ENCODE measurements at regions not wholly inside any gene's neighbourhood (a gene's known extent, or its start where the extent isn't known, plus 50 kb on each side); places are given as distances from the start of the nearest gene placed in this dataset.
"Not testable (repeated sequence)": the region's sequence is repeated elsewhere in the genome, so short reads cannot be mapped to it uniquely, and the experiment has no call there.

DNA sequence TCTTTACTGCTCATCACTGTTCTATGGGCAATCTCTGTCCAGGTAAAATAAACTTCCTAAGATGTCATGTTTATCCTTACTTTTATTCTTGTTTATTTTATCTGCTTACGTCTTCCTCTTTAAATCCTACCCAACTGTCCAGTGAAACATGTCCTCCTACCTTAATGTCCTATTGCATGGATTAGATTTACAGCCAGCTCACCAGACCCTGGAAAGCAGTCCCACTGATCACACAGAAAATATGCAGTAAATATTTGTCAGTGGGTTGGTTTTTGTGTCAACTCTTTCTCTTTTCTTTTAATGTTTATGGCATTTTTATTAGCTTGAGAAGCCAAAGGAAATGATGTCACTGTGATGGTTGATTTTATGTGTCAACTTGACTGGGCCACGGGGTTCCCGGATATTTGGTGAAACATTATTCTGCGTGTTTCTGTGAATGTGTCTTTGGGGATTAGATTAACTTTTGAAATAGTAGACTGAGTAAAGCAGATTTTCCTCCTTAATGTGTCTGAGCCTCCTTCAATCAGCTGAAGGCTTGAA, 258.3 kb downstream of the SRGAP2C start:
- FAIRE-seq, result no peak
- TF ChIP-seq POLR2A (IDR thresholded peaks at IDR 0.05; ENCODE audit: low read depth, low read length), result no peak
- no peak for TF ChIP-seq POLR2AphosphoS5 (IDR thresholded peaks at IDR 0.05; ENCODE audit: low read depth, low read length)
- no peak for TF ChIP-seq TAF1 (IDR thresholded peaks at IDR 0.05; ENCODE audit: borderline replicate concordance, low read depth, low read length)
- no peak for DNase-seq (ENCODE audit: insufficient read length)

DNA sequence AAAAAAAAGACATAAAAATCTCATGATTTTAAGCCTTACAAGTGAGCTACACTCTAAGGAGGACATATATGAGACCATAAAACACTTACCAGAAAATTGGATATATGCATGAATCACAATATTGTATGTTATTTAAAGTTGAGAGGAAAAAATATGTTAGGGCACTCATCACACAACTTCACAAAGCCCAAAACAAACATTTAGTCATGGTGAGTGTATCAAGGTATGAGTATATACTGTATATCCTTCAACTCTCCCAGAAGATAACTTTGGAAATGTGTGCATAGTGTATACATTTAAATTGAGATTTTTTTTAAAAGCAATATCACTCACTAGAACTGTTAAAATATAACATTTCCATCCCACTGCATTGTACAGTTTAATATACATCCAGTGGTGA, 259.3 kb downstream of the SRGAP2C start:
- DNase-seq (ENCODE audit: insufficient read length) (no peak), FAIRE-seq (no peak)
- TF ChIP-seq POLR2AphosphoS5 (IDR thresholded peaks at IDR 0.05; ENCODE audit: low read depth, low read length) (no peak), TAF1 (IDR thresholded peaks at IDR 0.05; ENCODE audit: borderline replicate concordance, low read depth, low read length) (no peak)

DNA sequence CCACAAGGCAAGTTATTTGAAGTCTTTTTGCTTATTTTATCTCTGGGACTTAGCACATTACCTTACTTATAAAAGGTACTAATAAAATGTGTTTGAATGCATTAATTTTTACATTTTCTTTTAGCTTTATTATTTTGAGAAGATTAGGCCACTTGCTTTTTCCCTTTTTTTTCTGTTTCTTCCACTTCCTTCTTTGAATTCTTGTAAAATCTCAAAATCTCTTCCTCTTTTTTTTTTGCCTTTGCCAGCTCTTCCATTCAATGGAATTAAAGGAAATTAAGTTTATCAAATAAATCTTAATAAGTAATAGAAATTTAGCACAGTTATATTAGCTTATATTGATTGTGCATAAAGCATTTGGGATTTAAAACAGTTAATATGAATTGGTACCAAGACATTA, 260.9 kb downstream of the SRGAP2C start:
- DNase-seq (ENCODE audit: insufficient read length) (no peak), FAIRE-seq (no peak)
- TF ChIP-seq POLR2AphosphoS5 (IDR thresholded peaks at IDR 0.05; ENCODE audit: low read depth, low read length) (no peak), TAF1 (IDR thresholded peaks at IDR 0.05; ENCODE audit: borderline replicate concordance, low read depth, low read length) (no peak), POLR2A (IDR thresholded peaks at IDR 0.05; ENCODE audit: low read depth, low read length) (no peak)

DNA sequence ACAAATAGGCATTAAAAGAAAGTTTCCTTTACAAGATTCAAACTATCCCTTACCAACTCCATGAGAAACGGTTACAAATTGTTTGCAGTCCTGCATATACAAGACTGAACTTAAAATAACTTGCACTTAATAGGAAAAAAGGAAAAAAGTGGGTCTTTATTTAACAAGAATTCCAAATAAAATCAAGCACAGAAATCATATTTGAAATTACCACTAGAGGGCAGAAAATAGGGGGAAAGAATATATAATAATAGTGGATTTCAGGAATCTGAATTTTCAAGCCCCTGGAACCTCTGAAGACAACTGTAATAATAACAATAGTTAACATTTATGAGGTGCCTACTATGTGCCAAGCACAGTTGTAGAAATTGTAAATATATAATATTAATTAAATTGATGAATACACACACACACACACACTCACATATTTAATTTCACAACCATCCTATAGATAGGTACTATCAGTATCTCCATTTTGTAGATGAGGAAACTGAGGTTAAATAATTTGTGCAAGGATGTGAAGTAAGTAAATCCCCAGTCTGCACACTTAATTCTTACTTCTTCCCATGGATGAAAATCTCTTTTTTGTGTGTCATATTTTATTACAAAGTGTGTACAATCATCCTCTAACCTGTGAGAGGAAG, 262.6 kb downstream of the SRGAP2C start:
- not testable (repeated sequence) for DNase-seq (ENCODE audit: insufficient read length); FAIRE-seq

DNA sequence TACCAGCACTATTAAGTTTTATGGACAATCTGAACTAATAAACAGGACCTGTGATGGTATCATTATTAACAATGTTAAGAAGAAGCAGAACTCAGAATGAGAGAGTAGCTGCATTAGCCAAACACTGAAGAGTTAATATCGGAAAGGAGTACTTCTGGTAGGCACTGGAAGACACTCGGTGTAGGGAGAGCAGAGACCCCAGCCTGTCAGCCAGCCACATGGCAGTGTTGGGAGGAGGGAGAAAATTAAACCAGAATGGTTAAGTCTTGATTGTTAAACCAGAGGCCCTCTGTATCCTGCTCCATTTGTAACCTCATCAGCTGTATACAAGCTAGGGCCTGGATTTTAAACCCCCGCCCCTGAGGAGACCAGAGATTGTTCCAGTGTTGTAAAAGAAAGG, 263.3 kb downstream of the SRGAP2C start:
- not testable (repeated sequence) for FAIRE-seq; DNase-seq (ENCODE audit: insufficient read length)

DNA sequence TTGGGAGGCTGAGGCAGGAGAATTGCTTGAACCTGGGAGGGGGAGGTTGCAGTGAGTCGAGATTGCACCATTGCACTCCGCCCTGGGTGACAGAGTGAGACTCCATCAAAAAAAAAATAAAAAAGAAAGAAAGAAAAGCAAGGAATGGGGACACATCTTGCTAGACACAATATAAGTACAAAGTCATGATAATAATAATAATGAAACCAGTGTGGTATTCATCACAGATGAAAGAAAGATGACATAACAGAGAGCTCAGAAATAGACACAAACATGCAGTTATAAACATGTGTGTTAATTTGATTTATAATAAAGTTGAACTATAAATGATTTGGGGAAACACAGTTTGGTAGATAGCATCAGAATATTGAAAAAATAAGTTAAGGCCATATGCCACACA, 264.1 kb downstream of the SRGAP2C start:
- TF ChIP-seq POLR2A (IDR thresholded peaks at IDR 0.05; ENCODE audit: low read depth, low read length) (no peak), TAF1 (IDR thresholded peaks at IDR 0.05; ENCODE audit: borderline replicate concordance, low read depth, low read length) (no peak), POLR2AphosphoS5 (IDR thresholded peaks at IDR 0.05; ENCODE audit: low read depth, low read length) (no peak)
- DNase-seq (ENCODE audit: insufficient read length) (no peak), FAIRE-seq (no peak)

DNA sequence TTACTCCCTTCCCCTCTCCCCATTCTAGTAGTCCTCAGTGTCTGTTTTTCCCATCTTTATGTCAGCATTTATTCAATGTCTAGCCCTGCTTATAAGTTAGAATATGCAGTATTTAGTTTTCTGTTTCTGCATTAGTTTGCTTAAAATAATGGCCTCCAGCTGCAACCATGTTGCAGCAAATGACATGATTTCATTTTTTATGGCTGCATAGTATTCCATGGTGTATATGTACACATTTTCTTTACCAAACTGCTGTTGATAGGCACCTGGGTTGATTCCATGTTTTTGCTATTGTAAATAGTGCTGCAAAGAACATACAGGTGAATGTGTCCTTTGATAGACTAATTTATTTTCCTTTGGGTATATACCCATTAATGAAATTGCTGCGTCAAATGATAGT, 267.7 kb downstream of the SRGAP2C start:
- TF ChIP-seq POLR2AphosphoS5 (IDR thresholded peaks at IDR 0.05; ENCODE audit: low read depth, low read length) (no peak), POLR2A (IDR thresholded peaks at IDR 0.05; ENCODE audit: low read depth, low read length) (no peak), TAF1 (IDR thresholded peaks at IDR 0.05; ENCODE audit: borderline replicate concordance, low read depth, low read length) (no peak)
- FAIRE-seq, result no peak

DNA sequence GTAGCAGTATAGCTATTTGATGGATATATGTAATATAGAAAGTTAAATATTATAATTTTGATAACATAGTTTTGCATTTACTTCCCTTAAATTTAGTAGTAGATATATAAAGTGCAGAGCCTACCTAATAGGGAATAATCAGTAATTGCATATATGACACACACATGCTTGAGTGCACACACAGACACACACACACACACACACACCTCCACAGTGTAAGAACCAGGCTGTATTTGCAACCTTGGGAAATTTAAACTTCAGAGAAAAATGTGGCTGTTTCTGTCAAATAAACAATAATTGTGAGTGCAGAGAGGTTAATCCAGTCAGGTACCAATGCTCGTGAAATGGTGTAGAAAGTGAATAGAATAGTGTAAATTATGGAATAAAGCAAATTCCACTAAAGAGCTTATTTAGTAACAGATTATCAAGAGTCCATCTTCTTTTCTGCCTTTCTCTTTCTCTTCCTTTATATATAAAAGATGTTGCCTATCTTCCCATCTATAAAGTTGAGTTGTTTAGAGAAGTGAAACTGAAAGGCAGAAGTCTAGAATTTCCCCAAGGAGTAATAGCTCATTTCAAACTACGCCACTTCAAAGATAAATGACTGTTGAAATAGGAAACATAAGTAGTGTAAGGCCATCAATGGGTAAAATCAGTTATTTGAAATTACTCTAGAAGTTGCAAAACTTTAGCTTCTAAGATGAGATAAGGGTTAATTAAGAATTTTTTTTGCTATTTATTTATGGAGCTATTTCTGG, 273.7 kb downstream of the SRGAP2C start:
- DNase-seq (ENCODE audit: insufficient read length), result no peak
- FAIRE-seq, result peak; percentile 74
- TF ChIP-seq POLR2AphosphoS5 (IDR thresholded peaks at IDR 0.05; ENCODE audit: low read depth, low read length) (no peak), POLR2A (IDR thresholded peaks at IDR 0.05; ENCODE audit: low read depth, low read length) (no peak), TAF1 (IDR thresholded peaks at IDR 0.05; ENCODE audit: borderline replicate concordance, low read depth, low read length) (no peak)

More for the DNA sequence above, 267.7 kb downstream of the SRGAP2C start:
- no peak for DNase-seq (ENCODE audit: insufficient read length)

DNA sequence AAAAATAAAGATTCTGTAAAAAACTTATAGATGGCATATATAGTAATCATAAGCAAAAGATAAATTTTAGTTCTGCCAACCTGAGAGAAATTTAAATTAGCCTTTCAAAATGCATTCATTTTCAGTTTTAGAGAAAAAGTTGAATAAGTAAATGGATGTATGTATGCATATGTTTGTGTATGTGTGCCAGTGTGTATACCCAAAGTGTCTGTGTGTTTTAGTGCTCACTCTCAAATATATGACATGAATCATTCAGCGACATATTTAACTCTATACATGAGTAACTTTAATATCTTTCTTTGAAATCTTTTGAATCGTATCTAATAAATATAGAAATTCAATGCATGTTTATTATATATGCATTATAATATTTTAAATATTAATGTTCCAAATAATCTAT, 274.5 kb downstream of the SRGAP2C start:
- no peak for FAIRE-seq
- DNase-seq (ENCODE audit: insufficient read length), result no peak
- TF ChIP-seq TAF1 (IDR thresholded peaks at IDR 0.05; ENCODE audit: borderline replicate concordance, low read depth, low read length) (no peak), POLR2AphosphoS5 (IDR thresholded peaks at IDR 0.05; ENCODE audit: low read depth, low read length) (no peak), POLR2A (IDR thresholded peaks at IDR 0.05; ENCODE audit: low read depth, low read length) (no peak)

DNA sequence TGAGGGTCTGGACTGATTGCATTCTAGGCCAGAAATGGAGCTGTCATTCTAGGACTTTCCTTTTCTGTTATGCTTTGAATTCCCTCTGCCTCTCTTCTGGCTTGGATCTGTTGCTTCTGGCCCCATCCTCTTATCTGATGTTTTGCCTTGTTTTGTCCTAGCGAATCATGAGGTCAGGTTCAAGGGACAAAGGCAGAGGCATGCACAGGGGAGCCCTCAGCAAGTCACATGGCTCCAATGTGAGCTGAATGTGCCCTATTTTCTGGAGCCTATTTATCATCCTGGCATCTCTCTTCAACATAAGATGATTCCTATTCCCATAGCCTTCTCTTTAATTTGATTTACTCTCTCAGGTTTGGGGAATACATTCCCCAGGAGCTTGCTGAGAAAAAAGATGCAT, 284.6 kb downstream of the SRGAP2C start:
- not testable (repeated sequence) for FAIRE-seq; DNase-seq (ENCODE audit: insufficient read length)

DNA sequence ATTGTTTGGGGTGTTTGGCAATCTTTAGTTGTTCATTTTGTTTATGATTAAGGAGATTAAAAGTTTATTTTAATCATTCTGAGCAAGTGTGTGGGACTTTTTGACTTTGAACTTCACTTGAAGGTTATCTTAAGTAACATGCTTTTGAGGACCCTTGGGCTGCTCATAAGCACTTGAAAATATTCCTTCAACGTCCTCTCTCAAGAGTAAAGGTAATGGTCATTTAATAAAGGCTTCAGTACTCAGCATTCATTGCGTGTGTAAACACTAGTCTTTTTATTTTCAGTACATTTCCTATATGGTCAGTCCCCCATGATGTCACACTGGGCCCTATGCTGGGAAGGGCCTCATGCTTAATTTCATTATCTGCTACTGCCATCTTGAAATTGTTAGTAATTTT, 285.6 kb downstream of the SRGAP2C start:
- FAIRE-seq; DNase-seq (ENCODE audit: insufficient read length): not testable (repeated sequence)

DNA sequence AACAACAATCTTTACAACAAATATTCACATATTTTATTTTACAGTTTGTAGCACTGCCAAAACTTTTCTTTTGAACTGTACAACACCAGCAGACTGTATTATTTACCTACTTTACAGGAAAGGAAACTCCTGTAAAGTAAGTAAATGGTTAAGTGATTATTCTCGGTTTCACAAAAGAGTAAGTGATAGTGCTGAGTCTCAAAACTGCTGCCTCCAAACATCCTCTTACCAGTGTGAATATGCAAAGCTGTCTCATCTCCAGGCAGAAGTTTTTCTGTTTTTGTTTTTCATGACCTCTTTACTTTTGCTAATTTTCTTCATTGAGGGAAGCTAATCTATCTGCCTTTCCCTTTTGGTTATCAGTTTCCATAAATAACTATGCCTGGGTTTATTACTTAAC, 286.7 kb downstream of the SRGAP2C start:
- TF ChIP-seq POLR2AphosphoS5 (IDR thresholded peaks at IDR 0.05; ENCODE audit: low read depth, low read length) (no peak), TAF1 (IDR thresholded peaks at IDR 0.05; ENCODE audit: borderline replicate concordance, low read depth, low read length) (no peak), POLR2A (IDR thresholded peaks at IDR 0.05; ENCODE audit: low read depth, low read length) (no peak)
- DNase-seq (ENCODE audit: insufficient read length) (no peak), FAIRE-seq (no peak)

DNA sequence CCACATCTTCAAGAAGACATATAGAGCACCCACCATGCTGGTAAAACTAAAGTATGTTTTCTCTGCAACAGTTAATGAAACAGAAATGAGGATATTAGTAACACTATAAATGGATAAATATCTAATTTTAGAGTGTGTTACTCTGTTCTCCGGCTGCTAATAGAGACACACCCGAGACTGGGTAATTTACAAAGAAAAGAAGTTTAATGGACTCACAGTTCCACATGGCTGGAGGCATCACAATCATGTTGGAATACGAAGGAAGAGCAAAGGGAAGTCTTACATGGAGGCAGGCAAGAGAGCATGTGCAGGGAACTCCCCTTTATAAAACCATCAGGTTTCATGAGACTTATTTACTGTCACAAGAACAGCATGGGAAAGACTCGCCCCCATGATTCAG, 287.2 kb downstream of the SRGAP2C start:
- no peak for DNase-seq (ENCODE audit: insufficient read length)
- TF ChIP-seq TAF1 (IDR thresholded peaks at IDR 0.05; ENCODE audit: borderline replicate concordance, low read depth, low read length), result no peak
- TF ChIP-seq POLR2A (IDR thresholded peaks at IDR 0.05; ENCODE audit: low read depth, low read length), result no peak
- TF ChIP-seq POLR2AphosphoS5 (IDR thresholded peaks at IDR 0.05; ENCODE audit: low read depth, low read length), result no peak
- no peak for FAIRE-seq

Measured in GM12892 (cell line).